GM21367 (cell line): ENCODE measurements at regions not wholly inside any gene's neighbourhood (a gene's known extent, or its start where the extent isn't known, plus 50 kb on each side); places are given as distances from the start of the nearest gene placed in this dataset.

Source experiments
- ATAC-seq: cut with Tn5 transposase; IDR thresholded peaks from one replicate; pipeline ENCODE4 v1.9.1; 2021; ENCODE audit not compliant: unreplicated experiment

GRCh38 chr10:78898341-78899097, 170.2 kb upstream of the ZMIZ1 start:
- no peak for ATAC-seq

DNA sequence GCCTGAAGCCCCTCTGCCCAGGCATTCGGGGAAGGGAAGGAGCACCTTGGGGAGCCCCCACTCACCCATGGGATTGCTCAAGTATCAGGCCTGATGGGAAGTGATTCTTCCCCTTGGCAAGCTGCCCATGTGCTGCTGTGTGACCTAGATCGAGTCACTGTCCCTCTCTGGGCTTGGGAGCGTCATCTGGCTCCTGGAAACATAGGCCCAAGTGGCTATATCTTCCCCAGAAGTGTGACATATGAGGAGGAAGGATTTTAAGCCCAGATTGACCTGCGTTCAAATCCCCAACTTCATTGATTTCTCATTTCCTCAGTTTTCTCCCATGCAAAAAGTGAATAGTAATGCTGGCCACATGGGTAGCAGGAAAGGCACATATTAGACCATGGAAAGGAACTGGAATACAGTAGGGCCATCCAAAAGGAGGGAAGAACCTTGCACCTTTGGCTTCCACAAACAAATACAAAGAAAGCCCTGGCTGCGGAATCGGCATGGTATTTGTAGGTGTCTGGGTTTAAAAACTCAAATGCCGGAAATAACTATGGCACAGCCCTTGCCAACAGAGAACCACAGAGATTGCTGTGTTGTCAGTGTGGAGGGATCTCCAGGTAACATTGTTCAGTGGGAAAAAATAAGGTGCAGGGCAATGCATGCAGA, 169.5 kb upstream of the ZMIZ1 start:
- no peak for ATAC-seq

GRCh38 chr10:78899996-78900714, 168.6 kb upstream of the ZMIZ1 start:
- ATAC-seq, result no peak

DNA sequence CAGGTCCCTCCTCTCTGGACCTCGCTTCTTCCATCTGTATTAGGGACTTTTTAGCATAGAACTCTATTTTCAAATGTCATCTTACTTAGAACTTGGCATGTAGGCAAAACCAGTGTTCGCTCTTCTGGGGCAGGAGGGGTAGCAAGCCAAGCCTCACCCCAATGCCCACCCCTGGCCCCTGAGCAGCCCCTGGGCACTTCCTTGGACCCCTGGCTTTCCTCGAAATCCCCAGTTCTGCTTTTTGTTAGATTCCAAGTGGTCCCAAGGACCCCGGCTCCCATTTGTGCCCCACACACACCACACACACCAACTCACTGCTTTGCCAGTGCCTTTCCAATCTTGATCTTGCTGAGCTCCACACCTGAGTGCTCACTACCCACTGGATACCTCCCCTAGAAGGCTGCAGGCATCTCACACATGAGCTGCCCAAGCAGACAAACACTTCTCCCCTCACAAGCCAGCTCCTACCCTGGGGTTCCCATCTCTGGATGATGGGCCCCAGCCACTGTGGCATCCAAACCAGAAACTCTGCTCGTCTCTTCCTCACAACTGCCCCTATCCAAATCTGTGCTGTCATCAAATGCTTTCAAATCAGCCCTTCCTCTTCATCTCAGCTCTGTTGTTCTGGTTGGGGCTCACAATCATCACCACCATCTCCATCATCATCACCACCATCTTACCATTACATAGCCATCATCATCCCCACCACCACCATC, 167.9 kb upstream of the ZMIZ1 start:
- ATAC-seq, result no peak

DNA sequence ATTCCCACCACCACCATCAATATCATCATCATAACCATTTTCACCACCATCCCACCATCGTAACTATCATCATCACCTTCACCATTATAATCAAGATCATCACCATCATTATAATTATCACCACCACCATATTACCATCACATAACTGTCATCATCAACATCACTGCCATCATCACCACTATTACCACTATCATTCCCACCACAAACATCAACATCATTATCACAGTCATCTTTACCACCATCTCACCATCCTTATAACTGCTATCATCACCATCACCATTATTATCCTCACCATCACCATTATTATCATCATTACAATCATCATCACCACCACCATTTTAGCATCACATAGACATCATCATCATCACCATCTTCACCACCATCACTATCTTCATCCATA, 167.1 kb upstream of the ZMIZ1 start:
- ATAC-seq, result no peak

DNA sequence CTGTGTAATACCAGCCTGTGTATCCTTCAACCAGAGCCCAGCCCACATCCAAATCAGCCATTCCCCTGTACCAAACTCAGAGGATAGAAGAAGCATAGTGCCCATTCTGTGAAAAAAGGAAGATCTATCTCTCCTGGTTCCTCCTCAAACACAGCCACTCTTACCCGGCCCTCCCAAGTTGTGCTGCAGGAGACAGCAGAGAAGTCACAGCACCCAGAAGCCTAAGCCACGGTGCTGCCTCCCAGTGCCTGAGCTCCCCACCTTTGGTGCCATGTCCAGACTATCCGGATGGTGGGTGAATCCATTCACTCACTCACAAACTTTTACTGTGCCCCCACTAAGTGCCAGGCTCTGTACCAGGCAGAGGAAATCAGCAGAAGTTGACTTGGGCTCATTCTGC, 166.0 kb upstream of the ZMIZ1 start:
- ATAC-seq, result no peak

DNA sequence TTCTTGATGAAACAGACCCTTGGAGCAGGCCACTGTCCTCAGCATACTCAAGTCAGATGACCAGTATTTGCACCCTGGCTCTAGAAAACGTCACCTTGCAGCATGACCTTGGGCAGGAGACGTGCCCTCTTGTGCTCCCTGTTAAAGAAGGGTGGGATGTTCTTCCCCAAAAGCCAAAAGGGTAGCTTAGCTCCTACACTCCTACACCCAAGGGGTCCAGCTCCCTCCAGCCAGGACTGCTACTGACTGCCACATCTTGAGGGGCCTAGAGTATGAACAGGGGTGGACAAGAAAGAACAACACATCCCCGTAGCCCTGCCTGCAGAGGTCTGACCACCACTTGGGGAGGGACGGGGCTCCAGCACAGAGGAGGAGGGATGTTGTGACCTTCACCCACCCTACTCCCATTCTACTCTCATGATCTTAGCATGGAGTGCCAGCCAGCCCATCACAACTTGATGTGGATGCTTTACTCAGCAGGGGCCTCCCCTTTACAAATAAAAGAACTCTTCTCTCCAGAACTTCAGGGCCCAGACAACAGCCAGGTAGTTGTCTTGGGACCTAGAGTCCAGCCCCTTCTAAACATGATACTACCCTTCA, 165.3 kb upstream of the ZMIZ1 start:
- ATAC-seq, result no peak

GRCh38 chr10:78904196-78904595, 164.6 kb upstream of the ZMIZ1 start:
- ATAC-seq, result no peak

DNA sequence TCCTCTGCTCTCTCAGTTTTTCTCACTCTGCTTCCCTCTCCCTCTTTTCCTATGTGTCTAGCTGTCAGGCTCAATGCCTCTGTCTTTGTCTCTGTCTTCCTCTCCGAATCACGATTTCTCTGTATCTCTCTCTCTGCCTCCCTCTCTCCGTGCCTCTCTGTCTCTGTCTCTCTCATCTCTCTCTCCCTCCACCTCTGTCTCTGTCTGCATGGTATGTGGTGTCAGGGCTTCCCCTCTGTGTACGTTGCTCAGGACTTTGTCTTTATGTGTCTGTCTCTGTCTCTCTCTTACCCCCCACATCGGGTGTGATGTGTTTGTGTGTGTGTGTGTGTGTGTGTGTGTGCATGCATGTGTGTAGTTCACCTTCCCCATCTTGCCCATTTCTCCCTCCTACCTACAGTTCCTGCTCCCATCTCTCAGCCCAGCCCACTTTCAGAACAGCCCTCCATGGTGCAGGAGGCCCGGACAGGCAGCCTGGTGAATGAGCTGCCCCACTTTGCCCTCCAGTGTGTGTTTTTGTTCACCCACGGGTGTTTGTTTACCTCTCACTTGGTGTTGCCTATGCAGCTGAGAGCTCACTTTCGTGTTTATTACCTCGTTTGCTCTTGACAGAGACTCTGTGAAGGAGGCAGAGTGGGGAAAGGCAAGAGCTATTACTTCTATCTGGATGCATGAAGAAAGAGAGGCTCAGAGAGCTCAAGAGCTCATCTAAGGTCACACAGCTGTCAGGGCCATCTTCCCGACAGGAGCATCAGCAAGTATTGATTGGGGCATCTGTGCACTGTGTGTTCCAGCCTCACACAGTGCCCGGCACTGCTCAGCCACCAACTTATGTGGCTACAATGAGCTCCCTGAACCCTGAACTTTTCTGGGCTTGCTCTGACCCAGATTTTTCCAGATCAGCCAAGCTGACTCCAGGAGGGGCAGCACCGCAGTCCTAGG, 163.5 kb upstream of the ZMIZ1 start:
- no peak for ATAC-seq

DNA sequence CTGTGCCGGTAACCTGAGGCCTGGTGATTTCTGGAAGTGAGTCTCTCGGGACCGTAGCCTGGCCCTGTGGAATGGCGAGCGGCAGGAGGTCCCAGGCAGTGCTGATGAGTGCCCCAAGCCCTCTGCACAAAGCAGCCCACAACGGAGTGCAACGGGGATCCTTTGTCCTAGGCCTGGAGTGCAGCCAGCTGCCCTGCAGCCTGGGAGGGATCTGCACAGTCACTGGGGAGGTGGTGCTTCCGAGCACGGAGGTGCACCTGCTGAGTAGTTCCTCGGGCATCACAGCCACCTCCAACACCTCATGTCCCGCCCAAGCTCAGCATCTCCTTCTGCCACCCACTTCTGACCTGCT, 162.8 kb upstream of the ZMIZ1 start:
- no peak for ATAC-seq

DNA sequence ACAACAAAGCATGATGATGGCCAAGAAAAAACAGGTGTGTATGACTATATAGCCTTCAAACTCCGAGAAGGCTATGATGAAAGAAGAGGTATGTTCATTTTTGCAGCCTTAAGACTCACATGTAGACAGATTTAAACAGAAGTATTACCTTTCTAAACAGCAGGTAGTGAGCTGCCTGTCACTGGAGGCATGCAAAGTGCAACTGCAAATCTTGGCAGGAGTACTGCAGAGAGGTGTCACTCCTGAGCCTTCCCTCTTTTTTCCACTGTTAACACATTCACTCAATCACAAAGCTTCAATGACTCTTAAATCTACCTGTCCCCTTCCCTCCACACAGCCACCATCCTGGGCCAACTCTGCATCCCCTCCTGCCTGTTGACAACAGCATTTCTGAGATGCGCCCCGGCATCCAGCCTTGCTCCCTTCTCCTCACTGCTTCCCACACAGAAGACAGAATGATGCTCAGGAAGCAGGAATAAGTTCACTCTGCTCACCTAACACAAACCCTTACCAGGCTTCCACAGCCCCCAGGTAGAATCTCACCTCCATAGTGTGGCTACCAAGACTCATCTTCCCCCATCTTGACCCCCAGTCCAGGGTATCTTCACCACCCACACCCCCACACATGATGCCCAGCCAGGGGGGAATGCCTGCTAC, 161.9 kb upstream of the ZMIZ1 start:
- ATAC-seq, result no peak

DNA sequence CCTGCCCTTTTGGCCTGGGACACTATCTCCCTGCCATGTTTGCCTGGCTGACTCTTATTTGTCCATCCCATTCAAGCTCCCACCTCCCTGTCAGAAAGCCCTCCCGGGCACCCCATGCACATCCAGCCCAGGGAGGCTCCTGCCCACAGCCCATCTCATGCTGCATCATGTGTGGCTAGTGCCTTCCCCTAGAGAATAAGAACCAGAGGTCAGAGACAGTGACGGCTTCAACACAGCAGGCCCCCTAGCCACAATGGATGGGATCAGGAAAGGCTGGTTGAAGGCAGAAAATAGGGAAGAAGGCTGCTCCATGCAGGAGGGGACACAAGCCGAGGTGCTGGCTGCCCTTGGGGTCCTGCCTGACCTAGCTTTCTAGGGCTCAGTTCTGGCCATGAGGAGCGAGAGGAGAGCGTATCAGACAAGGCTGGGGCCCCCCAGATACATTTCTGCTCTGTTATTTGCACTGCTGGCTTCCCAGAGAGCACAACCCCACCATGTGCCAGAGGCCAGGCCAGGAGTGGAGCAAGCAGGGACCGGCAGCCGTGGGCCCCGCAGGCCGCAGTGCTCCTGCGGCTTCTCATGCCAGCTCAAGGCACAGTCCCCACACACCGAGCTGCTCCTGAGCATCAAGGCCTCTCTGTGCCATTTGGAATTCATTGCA, 161.1 kb upstream of the ZMIZ1 start:
- no peak for ATAC-seq

- no peak for ATAC-seq
Observed at GRCh38 chr10:78909221-78909620, 159.5 kb upstream of the ZMIZ1 start.

DNA sequence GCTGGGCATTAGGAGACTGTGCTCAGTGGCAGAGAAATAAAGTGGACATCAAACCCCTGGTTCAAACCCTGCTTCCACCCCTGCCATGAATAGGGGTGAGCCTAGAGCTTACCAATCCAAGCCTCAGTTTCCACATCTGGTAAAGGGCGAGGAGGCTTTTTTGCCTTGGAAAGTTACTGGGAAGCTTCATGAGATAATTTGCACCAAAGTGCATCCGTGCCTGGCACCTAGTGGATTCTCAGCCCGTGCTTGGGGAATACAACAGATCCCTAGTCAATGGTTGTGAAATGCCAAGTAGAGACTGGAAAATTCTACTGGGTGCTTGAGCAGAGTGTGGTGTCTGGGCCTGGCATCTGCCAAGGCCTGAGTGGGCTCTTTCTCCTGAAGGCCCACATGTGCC, 158.7 kb upstream of the ZMIZ1 start:
- ATAC-seq, result no peak

GRCh38 chr10:78910476-78910875, 158.3 kb upstream of the ZMIZ1 start:
- ATAC-seq, result no peak

- no peak for ATAC-seq
Observed at GRCh38 chr10:78910886-78911285, 157.9 kb upstream of the ZMIZ1 start.

GRCh38 chr10:78911533-78912340, 157.0 kb upstream of the ZMIZ1 start:
- ATAC-seq, result no peak
